GM12878 (cell line): ENCODE measurements at regions not wholly inside any gene's neighbourhood (a gene's known extent, or its start where the extent isn't known, plus 50 kb on each side); places are given as distances from the start of the nearest gene placed in this dataset.

ENCODE experiments used
- ATAC-seq: fragments of 200-7000 bp; cut with Tn5 transposase; 3 replicates; pipeline ENCODE4 v1.9.1; 2020; ENCODE audit warnings: mild to moderate bottlenecking, moderate library complexity
- BruUV-seq: library from RNA; stranded (reverse); fragments of 400-500 nt; replicated peaks from 2 replicates; lab custom pipeline; 2021; lab: Mats Ljungman, UMichigan
- CTCF ChIA-PET: fragments of 300-600 bp; sonication (Branson Sonifier 250); formaldehyde crosslinking; extraction: SDS; loops from one replicate; lab custom pipeline; 2021; ENCODE audit warnings: inconsistent platforms; lab: Yijun Ruan, JAX
- POLR2A ChIA-PET: fragments of 350-600 bp; formaldehyde crosslinking; extraction: SDS; loops from one replicate; lab custom pipeline; 2021; ENCODE audit warnings: inconsistent platforms; lab: Charles Lee
- RAD21 ChIA-PET: fragments of 300-600 bp; sonication (Branson Sonifier 250); formaldehyde crosslinking; loops from one replicate; lab custom pipeline; 2023; ENCODE audit warnings: antibody characterized with exemption; ENCODE audit not compliant: unreplicated experiment; lab: Charles Lee
- SMC1A ChIA-PET: fragments of 300-600 bp; sonication (Branson Sonifier 250); formaldehyde crosslinking; loops from one replicate; lab custom pipeline; 2023; ENCODE audit not compliant: unreplicated experiment, uncharacterized antibody; lab: Charles Lee
- DNase-seq: peaks from one replicate; pipeline ENCODE4 v3.0.0-alpha.2; 2011; ENCODE audit warnings: low read depth, low spot score
- FAIRE-seq: peaks from 3 replicates; lab custom pipeline; 2011; peaks lifted over from hg19 to GRCh38; lab: Jason Lieb, UNC
- H2AFZ ChIP-seq: 2 replicates; pipeline ENCODE4 v1.6.0; 2011; ENCODE audit warnings: low read depth, low read length, control low read depth; ENCODE audit not compliant: control insufficient read depth
- H3K27ac ChIP-seq: 2 replicates; pipeline ENCODE4 v1.5.1; 2011; ENCODE audit warnings: control low read depth; ENCODE audit not compliant: control insufficient read depth, insufficient read depth
- H3K27me3 ChIP-seq, 2 experiments: replicated peaks in 1 of 2; 2 replicates each; pipeline versions ENCODE4 v1.6.0 to v1.6.1; 2011; ENCODE audit warnings: low read length in 1 of 2; ENCODE audit not compliant: control insufficient read depth in 2 of 2, insufficient read depth in 2 of 2
- H3K36me3 ChIP-seq, 2 experiments: 2 replicates each; pipeline ENCODE4 v1.5.1; 2011; ENCODE audit warnings: low read length in 1 of 2; ENCODE audit not compliant: control insufficient read depth in 2 of 2, insufficient read depth in 2 of 2
- H3K4me1 ChIP-seq: 2 replicates; pipeline ENCODE4 v1.6.1; 2011; ENCODE audit warnings: mild to moderate bottlenecking, low read length, moderate library complexity, mixed read lengths; ENCODE audit not compliant: control insufficient read depth, insufficient read depth
- H3K4me2 ChIP-seq: 2 replicates; pipeline ENCODE4 v1.6.0; 2011; ENCODE audit warnings: control low read depth; ENCODE audit not compliant: control insufficient read depth, insufficient read depth
- H3K4me3 ChIP-seq: fragments of 200-600 bp; sonication (generic); 2 replicates; pipeline ENCODE4 v1.5.1; 2016
- H3K79me2 ChIP-seq: 2 replicates; pipeline ENCODE4 v1.6.0; 2011; ENCODE audit warnings: low read length; ENCODE audit not compliant: control insufficient read depth, insufficient read depth
- H3K9ac ChIP-seq: 2 replicates; pipeline ENCODE4 v1.8.0; 2011; ENCODE audit warnings: low read length, control low read depth, mixed read lengths; ENCODE audit not compliant: control insufficient read depth, insufficient read depth
- H3K9me3 ChIP-seq: replicated peaks from 3 replicates; pipeline ENCODE4 v1.5.1; 2011; ENCODE audit warnings: mild to moderate bottlenecking, low read length; ENCODE audit not compliant: control insufficient read depth, insufficient read depth
- H4K20me1 ChIP-seq: 2 replicates; pipeline ENCODE4 v1.6.0; 2011; ENCODE audit not compliant: control insufficient read depth, insufficient read depth
- CBFB ChIP-seq: IDR thresholded peaks from 2 replicates; pipeline ENCODE4 v1.6.1; 2016; ENCODE audit warnings: antibody characterized with exemption, low read depth
- CHD2 ChIP-seq: IDR thresholded peaks from 2 replicates; pipeline ENCODE4 v1.6.1; 2011; ENCODE audit warnings: low read depth, low read length, improper control_type of control experiment, borderline replicate concordance
- ETV6 ChIP-seq, 2 experiments: fragments of 450-650 bp in 1 of 2; IDR thresholded peaks in 1 of 2; conservative IDR thresholded peaks in 1 of 2; 2 replicates each; pipeline ENCODE4 v1.6.1; 2014; ENCODE audit warnings: antibody characterized with exemption in 1 of 2, borderline replicate concordance in 1 of 2, low read depth in 1 of 2, mild to moderate bottlenecking in 1 of 2, moderate library complexity in 1 of 2
- MAX ChIP-seq: IDR thresholded peaks from 2 replicates; pipeline ENCODE4 v1.6.1; 2012; ENCODE audit warnings: low read depth, low read length, improper control_type of control experiment
- NFIC ChIP-seq: IDR thresholded peaks from 2 replicates; pipeline ENCODE4 v1.6.1; 2012; ENCODE audit warnings: low read depth, mild to moderate bottlenecking, inconsistent platforms, low read length, moderate library complexity
- NR2C1 ChIP-seq: fragments of 450-650 bp; IDR thresholded peaks from 2 replicates; pipeline ENCODE4 v1.6.1; 2017; ENCODE audit warnings: antibody characterized with exemption, mild to moderate bottlenecking, moderate library complexity
- SREBF2 ChIP-seq: IDR thresholded peaks from 2 replicates; pipeline ENCODE4 v1.6.1; 2012; ENCODE audit warnings: mild to moderate bottlenecking, low read length
- STAT3 ChIP-seq: IDR thresholded peaks from 2 replicates; pipeline ENCODE4 v1.6.1; 2011; ENCODE audit warnings: low read depth, low read length, improper control_type of control experiment
- ZNF274 ChIP-seq: IDR thresholded peaks from one replicate; pipeline ENCODE4 v1.8.0; 2011; ENCODE audit not compliant: insufficient read length, insufficient read depth
- WGBS: methylation state at CpG from one replicate; pipeline ENCODE4 v1.1.6; 2016; ENCODE audit warnings: low lambda C conversion rate; ENCODE audit not compliant: insufficient replicate concordance, insufficient coverage; ENCODE audit errors: missing lambda C conversion rate; 5-methylcytosine and 5-hydroxymethylcytosine counted together
- in situ Hi-C: fragments of 300-500 bp; cut with MboI; formaldehyde crosslinking; loops from 9 replicates; pipeline ENCODE4 v1.14.3; 2018; ENCODE audit warnings: mixed read lengths
- intact Hi-C: fragments of 100-400 bp; cut with micrococcal nuclease; formaldehyde crosslinking; loops from one replicate; pipeline ENCODE4 v1.14.2; 2022; ENCODE audit not compliant: unreplicated experiment
- TF ChIP-seq, protein P1 (sequence below), 3 experiments: IDR thresholded peaks in 2 of 3; conservative IDR thresholded peaks in 1 of 3; 2 replicates each; pipeline ENCODE4 v1.5.1; 2011; ENCODE audit warnings: low read depth in 3 of 3, low read length in 3 of 3, mild to moderate bottlenecking in 3 of 3, control low read depth in 2 of 3, moderate library complexity in 2 of 3, inconsistent platforms in 1 of 3, mixed read lengths in 1 of 3; ENCODE audit not compliant: control insufficient read depth in 2 of 3, insufficient read depth in 1 of 3; ENCODE audit errors: extremely low read depth in 1 of 3
- TF ChIP-seq, protein P2 (sequence below): fragments of 450-650 bp; IDR thresholded peaks from 2 replicates; pipeline ENCODE4 v1.6.1; 2016; ENCODE audit warnings: mild to moderate bottlenecking

GRCh38 chr13:73190477-73190876, 131.7 kb downstream of the KLF5 start:
- Histone ChIP-seq H3K4me1 (no peaks in the 10 kb centered on the region), H2AFZ (peak overlapping the region; percentile 23; the same call in 1 of the 2 replicates), H3K27ac (no peak overlapping the region), H3K4me3 (no peak overlapping the region), H3K36me3 (no peaks in the 10 kb centered on the region), H3K4me2 (no peak overlapping the region), H3K79me2 (no peaks in the 10 kb centered on the region), H3K9ac (no peak overlapping the region), H3K9me3 (no peaks in the 10 kb centered on the region), H3K27me3 (no peaks in the 10 kb centered on the region), H4K20me1 (no peaks in the 10 kb centered on the region)
- 30% methylated on average over 5 of the region's 5 CpGs for WGBS
- no peak for FAIRE-seq
- CTCF ChIA-PET = interaction anchor here (0.7 kb wide), 1 partner anchor 167 kb away, joined by 4 read pairs; no protein-coding TSS in a partner anchor
- no peak for TF ChIP-seq SREBF2
- TF ChIP-seq STAT3 = no peak
- no peak for TF ChIP-seq MAX
- TF ChIP-seq CHD2 = no peak
- no peak for TF ChIP-seq NR2C1
- TF ChIP-seq, protein P1, sequence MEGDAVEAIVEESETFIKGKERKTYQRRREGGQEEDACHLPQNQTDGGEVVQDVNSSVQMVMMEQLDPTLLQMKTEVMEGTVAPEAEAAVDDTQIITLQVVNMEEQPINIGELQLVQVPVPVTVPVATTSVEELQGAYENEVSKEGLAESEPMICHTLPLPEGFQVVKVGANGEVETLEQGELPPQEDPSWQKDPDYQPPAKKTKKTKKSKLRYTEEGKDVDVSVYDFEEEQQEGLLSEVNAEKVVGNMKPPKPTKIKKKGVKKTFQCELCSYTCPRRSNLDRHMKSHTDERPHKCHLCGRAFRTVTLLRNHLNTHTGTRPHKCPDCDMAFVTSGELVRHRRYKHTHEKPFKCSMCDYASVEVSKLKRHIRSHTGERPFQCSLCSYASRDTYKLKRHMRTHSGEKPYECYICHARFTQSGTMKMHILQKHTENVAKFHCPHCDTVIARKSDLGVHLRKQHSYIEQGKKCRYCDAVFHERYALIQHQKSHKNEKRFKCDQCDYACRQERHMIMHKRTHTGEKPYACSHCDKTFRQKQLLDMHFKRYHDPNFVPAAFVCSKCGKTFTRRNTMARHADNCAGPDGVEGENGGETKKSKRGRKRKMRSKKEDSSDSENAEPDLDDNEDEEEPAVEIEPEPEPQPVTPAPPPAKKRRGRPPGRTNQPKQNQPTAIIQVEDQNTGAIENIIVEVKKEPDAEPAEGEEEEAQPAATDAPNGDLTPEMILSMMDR (IDR thresholded peaks at IDR 0.05 in 2 of 3, conservative IDR thresholded peaks at IDR 0.05 in 1 of 3; ENCODE audit: control insufficient read depth in 2 of 3, extremely low read depth in 1 of 3, insufficient read depth in 1 of 3, low read depth in 3 of 3, low read length in 3 of 3) = no peak
- no peak for TF ChIP-seq CBFB
- no peak for TF ChIP-seq ZNF274
- no peak for TF ChIP-seq NFIC
- no peak for TF ChIP-seq ETV6 (conservative IDR thresholded peaks at IDR 0.05 in 1 of 2, IDR thresholded peaks at IDR 0.05 in 1 of 2; ENCODE audit: borderline replicate concordance in 1 of 2, low read depth in 1 of 2)
- TF ChIP-seq, protein P2, sequence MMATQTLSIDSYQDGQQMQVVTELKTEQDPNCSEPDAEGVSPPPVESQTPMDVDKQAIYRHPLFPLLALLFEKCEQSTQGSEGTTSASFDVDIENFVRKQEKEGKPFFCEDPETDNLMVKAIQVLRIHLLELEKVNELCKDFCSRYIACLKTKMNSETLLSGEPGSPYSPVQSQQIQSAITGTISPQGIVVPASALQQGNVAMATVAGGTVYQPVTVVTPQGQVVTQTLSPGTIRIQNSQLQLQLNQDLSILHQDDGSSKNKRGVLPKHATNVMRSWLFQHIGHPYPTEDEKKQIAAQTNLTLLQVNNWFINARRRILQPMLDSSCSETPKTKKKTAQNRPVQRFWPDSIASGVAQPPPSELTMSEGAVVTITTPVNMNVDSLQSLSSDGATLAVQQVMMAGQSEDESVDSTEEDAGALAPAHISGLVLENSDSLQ = no peak
- in situ Hi-C loops = no loop called here
- no peak for DNase-seq
- RAD21 ChIA-PET = interaction anchor here (0.5 kb wide), 1 partner anchor 421 kb away, joined by 3 read pairs; no protein-coding TSS in a partner anchor
- SMC1A ChIA-PET = interaction anchor here (1.4 kb wide), 1 partner anchor 17 kb away, joined by 3 read pairs; no protein-coding TSS in a partner anchor
- no TSS peak for BruUV-seq
- intact Hi-C loops = no loop called here
- ATAC-seq = no peak
- POLR2A ChIA-PET = no interaction called here
